ENCODE measurements at regions not wholly inside any gene's neighbourhood (a gene's known extent, or its start where the extent isn't known, plus 50 kb on each side); places are given as distances from the start of the nearest gene placed in this dataset.

DNA sequence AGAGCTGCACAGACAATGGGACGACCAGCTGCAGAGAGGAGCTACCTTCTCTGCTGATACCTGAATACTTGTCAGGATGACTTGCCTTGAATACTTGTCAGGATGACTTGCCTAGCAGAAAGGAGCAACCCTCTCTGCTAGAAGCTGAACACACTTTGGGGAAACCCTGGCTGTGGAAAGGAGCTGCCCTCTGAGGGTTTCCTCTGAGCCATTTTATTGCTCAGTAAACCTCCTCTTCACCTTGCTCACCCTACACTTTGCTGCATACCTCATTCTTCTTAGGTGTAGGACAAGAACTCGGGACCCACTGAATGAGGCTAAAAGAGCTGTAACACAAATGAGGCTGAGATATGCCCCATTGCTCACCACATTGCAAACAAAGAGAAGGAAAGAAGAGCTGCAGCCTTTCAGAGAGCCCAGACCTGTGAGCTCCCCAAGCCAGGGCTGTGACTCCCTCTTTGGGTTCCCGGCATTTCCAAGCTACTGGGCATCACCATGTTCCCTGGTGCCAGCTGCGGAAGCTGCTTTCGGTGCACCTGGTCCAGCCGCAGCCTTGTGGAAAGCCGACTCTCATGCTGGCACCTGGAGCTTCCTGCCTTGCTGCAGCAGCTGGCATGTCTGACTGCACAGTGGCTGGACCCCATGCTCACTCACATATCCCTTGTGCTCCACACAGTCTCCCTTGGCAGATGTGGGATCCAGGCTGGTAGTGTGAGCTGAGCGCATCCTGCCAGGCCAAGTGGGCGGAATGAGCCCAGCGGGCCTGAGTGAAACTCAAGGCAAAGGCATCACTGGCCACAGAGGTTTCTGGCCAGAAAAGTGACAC is 106.7 kb upstream of the AHI1 start:
- no peak for TF ChIP-seq EZH2phosphoT487 (IDR thresholded peaks at IDR 0.05; ENCODE audit: low read length)
- TF ChIP-seq, protein P1, sequence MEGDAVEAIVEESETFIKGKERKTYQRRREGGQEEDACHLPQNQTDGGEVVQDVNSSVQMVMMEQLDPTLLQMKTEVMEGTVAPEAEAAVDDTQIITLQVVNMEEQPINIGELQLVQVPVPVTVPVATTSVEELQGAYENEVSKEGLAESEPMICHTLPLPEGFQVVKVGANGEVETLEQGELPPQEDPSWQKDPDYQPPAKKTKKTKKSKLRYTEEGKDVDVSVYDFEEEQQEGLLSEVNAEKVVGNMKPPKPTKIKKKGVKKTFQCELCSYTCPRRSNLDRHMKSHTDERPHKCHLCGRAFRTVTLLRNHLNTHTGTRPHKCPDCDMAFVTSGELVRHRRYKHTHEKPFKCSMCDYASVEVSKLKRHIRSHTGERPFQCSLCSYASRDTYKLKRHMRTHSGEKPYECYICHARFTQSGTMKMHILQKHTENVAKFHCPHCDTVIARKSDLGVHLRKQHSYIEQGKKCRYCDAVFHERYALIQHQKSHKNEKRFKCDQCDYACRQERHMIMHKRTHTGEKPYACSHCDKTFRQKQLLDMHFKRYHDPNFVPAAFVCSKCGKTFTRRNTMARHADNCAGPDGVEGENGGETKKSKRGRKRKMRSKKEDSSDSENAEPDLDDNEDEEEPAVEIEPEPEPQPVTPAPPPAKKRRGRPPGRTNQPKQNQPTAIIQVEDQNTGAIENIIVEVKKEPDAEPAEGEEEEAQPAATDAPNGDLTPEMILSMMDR (IDR thresholded peaks at IDR 0.05; ENCODE audit: low read length) = no peak
